Tibial nerve (tissue), 4 donors: ENCODE measurements at regions not wholly inside any gene's neighbourhood (a gene's known extent, or its start where the extent isn't known, plus 50 kb on each side); places are given as distances from the start of the nearest gene placed in this dataset.

Experiments used
- CTCF ChIP-seq, 5 experiments: fragments of 200-600 bp in 3 of 5; fragments of 450-650 bp in 2 of 5; sonication (generic) in 3 of 5; IDR thresholded peaks; one replicate each; pipeline ENCODE4 v1.5.1; 2016 to 2019; ENCODE audit warnings: antibody characterized with exemption in 5 of 5, mild to moderate bottlenecking in 3 of 5, moderate library complexity in 2 of 5
- EP300 ChIP-seq, 2 donors: sonication (generic); formaldehyde crosslinking; IDR thresholded peaks; one replicate each; pipeline ENCODE4 v1.6.1; 2017; ENCODE audit warnings: antibody characterized with exemption in 2 of 2, mild to moderate bottlenecking in 1 of 2

- TF ChIP-seq CTCF (IDR thresholded peaks at IDR 0.05) (no peak), EP300 (IDR thresholded peaks at IDR 0.05) (no peak)
Observed at GRCh38 chr1:67612788-67613241, 72.2 kb upstream of the GADD45A start.
